ENCODE measurements at regions not wholly inside any gene's neighbourhood (a gene's known extent, or its start where the extent isn't known, plus 50 kb on each side); places are given as distances from the start of the nearest gene placed in this dataset.

- FAIRE-seq (no peak), DNase-seq (ENCODE audit: insufficient read length, low spot score) (no peak)
- TF ChIP-seq POU2F2 (IDR thresholded peaks at IDR 0.05; ENCODE audit: low read depth, low read length) (no peak), POLR2AphosphoS5 (IDR thresholded peaks at IDR 0.05; ENCODE audit: low read depth, low read length) (no peak), TAF1 (IDR thresholded peaks at IDR 0.05; ENCODE audit: low read depth, low read length) (no peak), PAX5 (IDR thresholded peaks at IDR 0.05; ENCODE audit: insufficient read depth, low read length, severe bottlenecking) (no peak), SPI1 (IDR thresholded peaks at IDR 0.05; ENCODE audit: low read depth, low read length) (no peak), POLR2A (IDR thresholded peaks at IDR 0.05; ENCODE audit: low read depth, low read length) (no peak)
Measured at GRCh38 chr5:42884326-42884725, 72.6 kb upstream of the SELENOP start.

GRCh38 chr5:42881416-42882117 lies 69.9 kb upstream of the SELENOP start:
- TF ChIP-seq POLR2AphosphoS5 (IDR thresholded peaks at IDR 0.05; ENCODE audit: low read depth, low read length) (no peak), SPI1 (IDR thresholded peaks at IDR 0.05; ENCODE audit: low read depth, low read length) (no peak), POU2F2 (IDR thresholded peaks at IDR 0.05; ENCODE audit: low read depth, low read length) (no peak), POLR2A (IDR thresholded peaks at IDR 0.05; ENCODE audit: low read depth, low read length) (no peak), PAX5 (IDR thresholded peaks at IDR 0.05; ENCODE audit: insufficient read depth, low read length, severe bottlenecking) (no peak), TAF1 (IDR thresholded peaks at IDR 0.05; ENCODE audit: low read depth, low read length) (no peak)
- FAIRE-seq (no peak), DNase-seq (ENCODE audit: insufficient read length, low spot score) (no peak)

- TF ChIP-seq POU2F2 (IDR thresholded peaks at IDR 0.05; ENCODE audit: low read depth, low read length) (no peak), PAX5 (IDR thresholded peaks at IDR 0.05; ENCODE audit: insufficient read depth, low read length, severe bottlenecking) (no peak), TAF1 (IDR thresholded peaks at IDR 0.05; ENCODE audit: low read depth, low read length) (no peak), SPI1 (IDR thresholded peaks at IDR 0.05; ENCODE audit: low read depth, low read length) (no peak), POLR2A (IDR thresholded peaks at IDR 0.05; ENCODE audit: low read depth, low read length) (no peak), POLR2AphosphoS5 (IDR thresholded peaks at IDR 0.05; ENCODE audit: low read depth, low read length) (no peak)
- no peak for DNase-seq (ENCODE audit: insufficient read length, low spot score)
- no peak for FAIRE-seq
Measured at GRCh38 chr5:42880496-42881150, 68.9 kb upstream of the SELENOP start.

- DNase-seq (ENCODE audit: insufficient read length, low spot score), result no peak
Measured at GRCh38 chr5:42879291-42879690, 67.6 kb upstream of the SELENOP start.

GRCh38 chr5:42878550-42878949 lies 66.9 kb upstream of the SELENOP start:
- TF ChIP-seq POLR2A (IDR thresholded peaks at IDR 0.05; ENCODE audit: low read depth, low read length) (no peak), SPI1 (IDR thresholded peaks at IDR 0.05; ENCODE audit: low read depth, low read length) (no peak), PAX5 (IDR thresholded peaks at IDR 0.05; ENCODE audit: insufficient read depth, low read length, severe bottlenecking) (no peak), POU2F2 (IDR thresholded peaks at IDR 0.05; ENCODE audit: low read depth, low read length) (no peak), TAF1 (IDR thresholded peaks at IDR 0.05; ENCODE audit: low read depth, low read length) (no peak), POLR2AphosphoS5 (IDR thresholded peaks at IDR 0.05; ENCODE audit: low read depth, low read length) (no peak)
- DNase-seq (ENCODE audit: insufficient read length, low spot score) (no peak), FAIRE-seq (no peak)

More at GRCh38 chr5:42879291-42879690, 67.6 kb upstream of the SELENOP start:
- FAIRE-seq, result no peak
- no peak for TF ChIP-seq SPI1 (IDR thresholded peaks at IDR 0.05; ENCODE audit: low read depth, low read length)
- TF ChIP-seq TAF1 (IDR thresholded peaks at IDR 0.05; ENCODE audit: low read depth, low read length), result no peak

GRCh38 chr5:42878041-42878440 lies 66.3 kb upstream of the SELENOP start:
- DNase-seq (ENCODE audit: insufficient read length, low spot score), result no peak
- no peak for FAIRE-seq
- TF ChIP-seq POLR2A (IDR thresholded peaks at IDR 0.05; ENCODE audit: low read depth, low read length) (no peak), SPI1 (IDR thresholded peaks at IDR 0.05; ENCODE audit: low read depth, low read length) (no peak), POU2F2 (IDR thresholded peaks at IDR 0.05; ENCODE audit: low read depth, low read length) (no peak), PAX5 (IDR thresholded peaks at IDR 0.05; ENCODE audit: insufficient read depth, low read length, severe bottlenecking) (no peak)

GRCh38 chr5:42877431-42877830 lies 65.7 kb upstream of the SELENOP start:
- no peak for DNase-seq (ENCODE audit: insufficient read length, low spot score)
- TF ChIP-seq TAF1 (IDR thresholded peaks at IDR 0.05; ENCODE audit: low read depth, low read length) (no peak), SPI1 (IDR thresholded peaks at IDR 0.05; ENCODE audit: low read depth, low read length) (no peak), PAX5 (IDR thresholded peaks at IDR 0.05; ENCODE audit: insufficient read depth, low read length, severe bottlenecking) (no peak), POLR2AphosphoS5 (IDR thresholded peaks at IDR 0.05; ENCODE audit: low read depth, low read length) (no peak), POLR2A (IDR thresholded peaks at IDR 0.05; ENCODE audit: low read depth, low read length) (no peak), POU2F2 (IDR thresholded peaks at IDR 0.05; ENCODE audit: low read depth, low read length) (no peak)
- FAIRE-seq, result no peak

GRCh38 chr5:42876375-42876844 lies 64.7 kb upstream of the SELENOP start:
- DNase-seq (ENCODE audit: insufficient read length, low spot score) (no peak), FAIRE-seq (no peak)
- TF ChIP-seq POLR2AphosphoS5 (IDR thresholded peaks at IDR 0.05; ENCODE audit: low read depth, low read length) (no peak), POU2F2 (IDR thresholded peaks at IDR 0.05; ENCODE audit: low read depth, low read length) (no peak), POLR2A (IDR thresholded peaks at IDR 0.05; ENCODE audit: low read depth, low read length) (no peak)

GRCh38 chr5:42875785-42876374 lies 64.2 kb upstream of the SELENOP start:
- TF ChIP-seq POLR2AphosphoS5 (IDR thresholded peaks at IDR 0.05; ENCODE audit: low read depth, low read length), result no peak
- no peak for TF ChIP-seq TAF1 (IDR thresholded peaks at IDR 0.05; ENCODE audit: low read depth, low read length)
- no peak for TF ChIP-seq POLR2A (IDR thresholded peaks at IDR 0.05; ENCODE audit: low read depth, low read length)
- no peak for TF ChIP-seq SPI1 (IDR thresholded peaks at IDR 0.05; ENCODE audit: low read depth, low read length)
- FAIRE-seq (no peak), DNase-seq (ENCODE audit: insufficient read length, low spot score) (no peak)

GRCh38 chr5:42875211-42875610 lies 63.5 kb upstream of the SELENOP start:
- no peak for TF ChIP-seq SPI1 (IDR thresholded peaks at IDR 0.05; ENCODE audit: low read depth, low read length)
- no peak for TF ChIP-seq POU2F2 (IDR thresholded peaks at IDR 0.05; ENCODE audit: low read depth, low read length)
- TF ChIP-seq POLR2AphosphoS5 (IDR thresholded peaks at IDR 0.05; ENCODE audit: low read depth, low read length), result no peak
- TF ChIP-seq POLR2A (IDR thresholded peaks at IDR 0.05; ENCODE audit: low read depth, low read length), result no peak
- no peak for TF ChIP-seq TAF1 (IDR thresholded peaks at IDR 0.05; ENCODE audit: low read depth, low read length)
- TF ChIP-seq PAX5 (IDR thresholded peaks at IDR 0.05; ENCODE audit: insufficient read depth, low read length, severe bottlenecking), result no peak
- DNase-seq (ENCODE audit: insufficient read length, low spot score) (no peak), FAIRE-seq (no peak)
